Caco-2 (cell line): ENCODE measurements at regions not wholly inside any gene's neighbourhood (a gene's known extent, or its start where the extent isn't known, plus 50 kb on each side); places are given as distances from the start of the nearest gene placed in this dataset.

Experiments
- BruUV-seq: library from RNA; stranded (reverse); fragments of 400-500 nt; replicated peaks from 2 replicates; lab custom pipeline; 2021; lab: Mats Ljungman, UMichigan
- CTCF ChIA-PET: fragments of 300-600 bp; sonication (Branson Sonifier 250); formaldehyde crosslinking; loops from one replicate; lab custom pipeline; 2022; ENCODE audit warnings: antibody characterized with exemption; lab: Charles Lee
- POLR2A ChIA-PET: fragments of 300-600 bp; sonication (Branson Sonifier 250); formaldehyde crosslinking; loops from one replicate; lab custom pipeline; 2022; ENCODE audit warnings: antibody characterized with exemption; lab: Charles Lee
- DNase-seq, 2 experiments: peaks; one replicate each; pipeline versions ENCODE4 v3.0.0 to v3.0.0-alpha.2; 2020 to 2022
- H3K27me3 ChIP-seq: replicated peaks from 2 replicates; pipeline ENCODE4 v1.6.0; 2011; ENCODE audit warnings: low read length; ENCODE audit not compliant: control insufficient read depth, insufficient read depth
- H3K36me3 ChIP-seq: 2 replicates; pipeline ENCODE4 v1.5.1; 2011; ENCODE audit warnings: low read length; ENCODE audit not compliant: control insufficient read depth, insufficient read depth
- H3K4me1 ChIP-seq: fragments of 250-450 bp; sonication (Bioruptor Pico); 2 replicates; pipeline ENCODE4 v1.5.1; 2020; ENCODE audit warnings: mild to moderate bottlenecking
- H3K4me3 ChIP-seq: 2 replicates; pipeline ENCODE4 v1.5.1; 2011; ENCODE audit warnings: low read depth, mild to moderate bottlenecking, control low read depth, low read length
- H3K9me3 ChIP-seq: fragments of 250-450 bp; sonication (Bioruptor Pico); 2 replicates; pipeline ENCODE4 v1.5.1; 2020; ENCODE audit warnings: mild to moderate bottlenecking, moderate library complexity
- H3K27ac Mint-ChIP-seq: one replicate; pipeline ENCODE4 v1.8.0; 2022; ENCODE audit warnings: mixed read lengths; ENCODE audit not compliant: unreplicated experiment
- H3K27me3 Mint-ChIP-seq: one replicate; pipeline ENCODE4 v1.8.0; 2022; ENCODE audit warnings: mixed read lengths; ENCODE audit not compliant: insufficient read depth, unreplicated experiment
- H3K36me3 Mint-ChIP-seq: one replicate; pipeline ENCODE4 v1.8.0; 2022; ENCODE audit warnings: mild to moderate bottlenecking, mixed read lengths; ENCODE audit not compliant: insufficient read depth, unreplicated experiment
- H3K4me1 Mint-ChIP-seq: one replicate; pipeline ENCODE4 v1.8.0; 2022; ENCODE audit warnings: low read depth, mixed read lengths; ENCODE audit not compliant: unreplicated experiment
- H3K4me3 Mint-ChIP-seq: one replicate; pipeline ENCODE4 v1.8.0; 2022; ENCODE audit warnings: mild to moderate bottlenecking, moderate library complexity, mixed read lengths; ENCODE audit not compliant: unreplicated experiment
- H3K9me3 Mint-ChIP-seq: one replicate; pipeline ENCODE4 v1.8.0; 2022; ENCODE audit warnings: mixed read lengths; ENCODE audit not compliant: unreplicated experiment
- CTCF ChIP-seq, 2 experiments: fragments of 200-600 bp in 1 of 2; IDR thresholded peaks; 1 replicate in 1 of 2; 2 replicates in 1 of 2; pipeline versions ENCODE4 v1.5.1 to v1.8.0; 2011 to 2022; ENCODE audit warnings: antibody characterized with exemption in 1 of 2, control low read depth in 1 of 2, inconsistent platforms in 1 of 2, low read depth in 1 of 2, low read length in 1 of 2, mild to moderate bottlenecking in 1 of 2, moderate library complexity in 1 of 2; ENCODE audit not compliant: insufficient read depth in 1 of 2, severe bottlenecking in 1 of 2, unreplicated experiment in 1 of 2
- intact Hi-C: fragments of 100-400 bp; cut with micrococcal nuclease; formaldehyde crosslinking; loops from one replicate; pipeline ENCODE4 v1.10.0; 2022; ENCODE audit not compliant: unreplicated experiment

- BruUV-seq, result no TSS peak
- Histone ChIP-seq H3K4me1 (no peaks in the 10 kb centered on the region), H3K4me3 (no peak overlapping the region), H3K9me3 (no peaks in the 10 kb centered on the region), H3K27me3 (no peaks in the 10 kb centered on the region), H3K36me3 (no peaks in the 10 kb centered on the region)
- ChIA-PET CTCF (no interaction called here), POLR2A (no interaction called here)
- intact Hi-C loops, result no loop called here
- TF ChIP-seq CTCF (IDR thresholded peaks at IDR 0.05; ENCODE audit: insufficient read depth in 1 of 2, low read depth in 1 of 2, low read length in 1 of 2, severe bottlenecking in 1 of 2, unreplicated experiment in 1 of 2), result no peak
- DNase-seq, result no peak
- Mint-ChIP-seq H3K27me3 (peaks cover 3% of the 10 kb centered on the region), H3K4me1 (no peaks in the 10 kb centered on the region), H3K9me3 (no peaks in the 10 kb centered on the region), H3K4me3 (no peak overlapping the region), H3K27ac (no peak overlapping the region), H3K36me3 (no peaks in the 10 kb centered on the region)
These were observed 621.9 kb upstream of the TBX3 start for GRCh38 chr12:115305867-115306266.

- ChIA-PET POLR2A (no interaction called here), CTCF (interaction anchor here (0.7 kb wide), 1 partner anchor 617 kb away, joined by 3 read pairs; no protein-coding TSS in a partner anchor)
- Mint-ChIP-seq H3K36me3 (no peaks in the 10 kb centered on the region), H3K9me3 (no peaks in the 10 kb centered on the region), H3K27me3 (peaks cover 3% of the 10 kb centered on the region), H3K4me1 (no peaks in the 10 kb centered on the region), H3K4me3 (no peak overlapping the region), H3K27ac (no peak overlapping the region)
- H3K4me1 ChIP-seq, result no peaks in the 10 kb centered on the region
- H3K9me3 ChIP-seq, result no peaks in the 10 kb centered on the region
- DNase-seq, result no peak
- no peaks in the 10 kb centered on the region for H3K27me3 ChIP-seq
- no peak for TF ChIP-seq CTCF (IDR thresholded peaks at IDR 0.05; ENCODE audit: insufficient read depth in 1 of 2, low read depth in 1 of 2, low read length in 1 of 2, severe bottlenecking in 1 of 2, unreplicated experiment in 1 of 2)
- BruUV-seq, result no TSS peak
- no peaks in the 10 kb centered on the region for H3K36me3 ChIP-seq
- intact Hi-C loops, result no loop called here
- no peak overlapping the region for H3K4me3 ChIP-seq
These were observed 621.3 kb upstream of the TBX3 start for GRCh38 chr12:115305275-115305674.

- H3K4me1 ChIP-seq, result no peaks in the 10 kb centered on the region
- H3K27me3 ChIP-seq, result no peaks in the 10 kb centered on the region
- Mint-ChIP-seq H3K4me3 (no peak overlapping the region), H3K27me3 (peaks cover 3% of the 10 kb centered on the region), H3K9me3 (no peaks in the 10 kb centered on the region), H3K36me3 (no peaks in the 10 kb centered on the region), H3K27ac (no peak overlapping the region), H3K4me1 (no peaks in the 10 kb centered on the region)
- CTCF ChIA-PET, result no interaction called here
- DNase-seq, result no peak
- no TSS peak for BruUV-seq
- TF ChIP-seq CTCF (IDR thresholded peaks at IDR 0.05; ENCODE audit: insufficient read depth in 1 of 2, low read depth in 1 of 2, low read length in 1 of 2, severe bottlenecking in 1 of 2, unreplicated experiment in 1 of 2), result no peak
- no peaks in the 10 kb centered on the region for H3K36me3 ChIP-seq
- H3K9me3 ChIP-seq, result no peaks in the 10 kb centered on the region
- POLR2A ChIA-PET, result no interaction called here
- intact Hi-C loops, result no loop called here
- no peak overlapping the region for H3K4me3 ChIP-seq
These were observed 619.8 kb upstream of the TBX3 start for GRCh38 chr12:115303723-115304309.
